Stimulated activated CD4-positive, alpha-beta T cell treated with anti-CD3 and anti-CD28 coated beads, Interleukin-1b, Interleukin-23, amount 100 ng/mL, for 24 hours (primary cell): ENCODE measurements at regions not wholly inside any gene's neighbourhood (a gene's known extent, or its start where the extent isn't known, plus 50 kb on each side); places are given as distances from the start of the nearest gene placed in this dataset.
"Not testable (repeated sequence)": the region's sequence is repeated elsewhere in the genome, so short reads cannot be mapped to it uniquely, and the experiment has no call there.

ENCODE experiments used
- DNase-seq, 4 experiments: peaks; one replicate each; pipeline ENCODE4 v3.0.0-alpha.2; 2020; ENCODE audit warnings: low read depth in 4 of 4, low spot score in 1 of 4

GRCh38 chr10:129043691-129044090 lies 423.4 kb upstream of the MGMT start:
- DNase-seq: no peak

- DNase-seq: no peak
These were observed 421.4 kb upstream of the MGMT start for GRCh38 chr10:129045599-129045998.

DNA sequence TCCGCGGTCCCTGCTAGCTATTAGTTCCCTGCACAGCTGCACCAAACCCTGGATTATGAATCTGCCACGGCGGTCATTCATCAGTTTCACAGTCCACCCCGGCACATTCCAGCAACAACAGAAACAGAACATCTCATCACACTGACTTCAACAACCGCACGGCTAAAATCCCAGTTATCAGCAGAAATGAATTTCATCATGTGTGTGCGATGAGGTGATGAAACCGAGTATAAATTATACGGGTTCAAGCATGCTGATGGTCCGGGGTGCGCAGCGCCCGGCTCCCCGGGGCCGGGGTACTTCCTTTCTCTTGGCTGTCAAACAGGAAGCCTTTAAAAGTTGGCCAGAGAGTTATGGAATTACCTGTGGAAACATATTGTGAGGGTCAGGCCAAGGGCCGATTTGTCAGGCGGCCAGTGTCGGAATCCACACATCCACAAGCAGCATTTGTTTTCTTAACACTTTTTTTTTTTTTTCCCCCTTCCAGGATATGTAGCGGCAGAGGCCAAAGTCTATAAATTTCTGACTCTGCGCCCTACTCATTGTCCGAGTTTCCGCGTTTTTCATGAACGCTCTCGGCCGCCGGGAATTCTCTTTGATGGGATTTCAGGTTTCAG lies 420.9 kb upstream of the MGMT start:
- DNase-seq: no peak

- no peak for DNase-seq
These were observed 420.1 kb upstream of the MGMT start for GRCh38 chr10:129046962-129047361.

- DNase-seq: no peak
These were observed 419.4 kb upstream of the MGMT start for GRCh38 chr10:129047600-129047999.

DNA sequence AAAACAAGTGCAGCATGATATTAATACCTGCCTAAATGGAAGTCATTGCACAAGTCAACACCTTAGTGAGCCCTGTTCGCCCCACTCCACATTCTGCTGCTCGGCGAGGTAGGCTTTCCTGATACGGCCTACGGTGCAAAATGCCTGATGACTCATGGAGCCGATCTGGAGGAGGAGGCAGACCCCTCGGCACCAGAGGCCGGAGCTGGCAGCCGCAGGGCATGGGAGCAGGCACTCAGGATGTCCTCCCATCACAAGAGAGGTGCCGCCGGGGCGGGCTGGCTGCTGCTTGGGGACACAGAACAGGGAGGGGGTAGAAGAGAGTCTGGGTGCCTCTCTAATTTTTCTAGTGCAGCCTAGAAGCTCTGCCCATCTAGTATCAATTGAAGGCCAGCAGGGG lies 418.5 kb upstream of the MGMT start:
- DNase-seq: no peak

GRCh38 chr10:129049501-129049900 lies 417.5 kb upstream of the MGMT start:
- no peak for DNase-seq

GRCh38 chr10:129055225-129055624 lies 411.8 kb upstream of the MGMT start:
- DNase-seq: no peak

DNA sequence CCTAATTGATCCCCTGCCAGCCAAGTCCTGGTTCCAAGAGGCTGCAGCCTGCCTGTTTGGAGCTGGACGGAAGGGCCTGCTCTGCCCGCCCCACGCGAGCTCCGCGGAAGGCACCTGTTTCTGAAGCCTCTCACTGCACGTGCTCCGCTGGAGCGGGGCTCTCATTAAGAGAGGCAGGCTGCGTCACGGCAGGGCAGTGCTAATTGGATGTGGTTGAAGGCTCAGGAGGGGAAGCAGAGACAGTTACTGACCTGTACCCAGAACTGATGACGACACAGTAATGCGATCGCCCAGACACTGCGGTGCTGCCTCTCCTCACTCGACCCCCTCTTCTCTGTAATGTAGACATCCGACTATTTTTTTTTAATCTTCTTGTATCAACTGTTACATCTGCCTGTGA lies 411.1 kb upstream of the MGMT start:
- no peak for DNase-seq

DNA sequence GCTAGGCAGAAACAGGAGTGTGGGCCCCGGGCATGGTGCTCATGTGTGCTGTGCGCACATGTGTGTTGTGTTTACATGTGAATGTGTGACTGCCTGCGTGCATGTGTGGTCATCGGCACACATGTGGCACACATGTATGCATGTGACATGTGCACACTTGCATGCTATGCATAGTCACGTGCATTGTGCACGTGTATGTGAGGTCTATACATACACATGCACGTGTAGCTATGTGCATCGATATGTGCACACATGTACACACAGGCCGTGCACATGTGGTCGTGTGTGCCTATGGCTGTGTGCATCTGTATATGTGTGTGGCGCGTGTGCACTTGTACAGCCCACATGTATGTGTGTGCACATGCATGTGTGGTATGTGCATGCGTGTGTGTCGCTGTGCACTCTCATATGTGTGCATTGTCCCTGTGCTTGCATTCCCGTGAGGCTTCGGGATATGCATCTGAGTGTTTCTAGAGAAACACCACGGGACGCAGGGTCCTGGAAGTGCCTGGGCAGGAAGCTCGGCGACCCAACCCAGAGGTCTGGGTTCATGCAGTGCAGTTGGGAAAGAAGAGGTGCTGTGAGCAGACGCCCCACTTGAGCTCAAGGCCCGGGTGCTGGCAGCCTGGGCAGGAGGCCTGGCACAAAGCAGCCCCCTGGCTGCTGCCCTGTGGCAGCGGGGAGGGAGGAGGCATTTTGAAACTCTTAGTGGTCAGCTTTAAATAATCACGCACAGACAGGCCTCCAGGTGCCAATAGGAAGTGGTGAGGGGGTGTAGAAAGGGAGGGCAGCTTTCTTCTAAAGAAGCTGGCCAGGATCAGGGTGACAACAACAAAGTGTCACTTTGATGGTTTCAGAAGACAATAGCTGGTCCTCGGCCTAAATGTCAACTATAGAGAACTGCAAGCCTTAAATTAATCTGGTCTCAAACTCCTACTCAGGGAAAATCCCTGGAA lies 410.0 kb upstream of the MGMT start:
- DNase-seq: no peak

DNA sequence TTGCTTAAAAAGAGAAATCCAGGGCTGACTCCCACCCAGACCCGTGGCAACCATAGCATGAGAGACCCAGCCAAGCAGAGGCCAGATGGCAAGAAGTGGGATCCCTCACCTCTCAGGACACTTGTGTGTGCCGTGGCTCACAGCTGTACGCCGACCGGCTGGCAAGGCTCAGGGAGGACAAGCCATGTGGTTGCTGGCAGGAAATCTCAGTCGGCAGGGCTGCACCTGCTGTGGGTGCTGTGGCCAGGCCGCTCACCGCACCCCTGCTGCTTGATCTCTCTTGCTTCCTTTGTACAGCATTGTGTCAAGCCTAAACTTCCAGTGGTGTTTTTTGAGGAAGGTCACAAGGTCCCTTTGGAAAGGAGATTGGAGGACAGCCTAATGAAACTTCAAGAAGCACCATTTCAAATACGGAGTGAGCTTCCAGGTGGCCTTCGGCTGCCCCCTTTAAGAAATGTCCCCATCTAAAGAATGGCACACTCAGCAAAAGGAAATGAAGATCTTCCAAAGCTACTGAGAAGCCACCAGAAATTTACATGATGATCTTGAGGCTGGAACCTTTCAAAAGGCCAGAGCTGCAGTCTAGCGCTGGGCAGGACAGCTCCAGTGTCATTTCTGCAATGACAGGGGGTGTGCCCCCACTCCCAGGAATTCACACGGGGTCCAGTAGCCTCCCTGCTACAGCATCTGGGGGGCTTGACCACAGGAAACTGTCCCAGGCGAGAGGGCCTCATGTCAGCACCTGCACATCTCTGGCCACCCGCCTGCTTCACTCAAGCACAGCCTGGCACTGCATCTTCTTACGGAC lies 409.0 kb upstream of the MGMT start:
- peak in 1 of 4 experiments; percentile 10 for DNase-seq

DNA sequence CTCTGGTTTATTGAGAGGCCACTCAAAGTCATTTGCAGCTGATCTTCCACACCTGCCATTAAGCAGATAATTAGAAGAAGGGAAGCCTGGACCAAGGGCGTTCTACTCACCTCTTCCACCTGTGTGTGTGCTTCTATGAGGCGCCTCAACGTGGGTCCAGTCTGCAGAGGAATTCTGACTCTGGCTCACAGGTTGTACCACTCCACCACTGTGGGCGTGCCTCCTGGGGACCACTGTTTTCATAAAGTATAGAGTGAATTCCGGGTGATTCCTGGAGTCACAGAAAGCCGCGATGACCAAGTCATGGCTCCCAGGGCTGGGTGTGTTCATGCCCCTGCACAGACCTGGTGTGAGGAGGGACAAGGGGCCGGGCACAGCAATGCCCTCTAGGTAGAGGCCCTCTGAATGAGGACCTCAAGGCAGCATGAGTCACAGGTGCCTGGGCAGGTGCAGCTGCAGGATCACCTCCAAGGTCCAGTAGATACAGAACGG lies 408.3 kb upstream of the MGMT start:
- no peak for DNase-seq

DNA sequence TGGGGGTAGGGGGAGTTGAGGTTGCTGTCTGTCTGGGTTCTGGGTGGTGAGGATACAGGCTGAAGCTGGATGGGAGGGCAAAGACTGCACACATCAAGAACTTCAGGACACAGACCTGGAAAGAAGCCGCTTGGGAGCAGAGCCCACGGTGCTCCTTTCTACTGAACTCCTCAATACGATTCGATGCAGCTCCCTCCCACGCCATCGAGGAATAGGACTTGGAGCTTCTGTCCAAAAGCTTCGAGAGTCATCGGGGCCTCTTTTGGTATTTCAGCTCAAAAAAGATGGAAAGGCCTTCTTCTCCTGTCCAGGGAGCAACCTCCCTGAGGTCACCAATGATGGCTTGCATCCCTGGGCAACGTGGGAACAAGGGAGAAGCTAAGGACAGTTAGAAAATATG lies 407.1 kb upstream of the MGMT start:
- DNase-seq: no peak

GRCh38 chr10:129063212-129063611 lies 403.8 kb upstream of the MGMT start:
- no peak for DNase-seq

DNA sequence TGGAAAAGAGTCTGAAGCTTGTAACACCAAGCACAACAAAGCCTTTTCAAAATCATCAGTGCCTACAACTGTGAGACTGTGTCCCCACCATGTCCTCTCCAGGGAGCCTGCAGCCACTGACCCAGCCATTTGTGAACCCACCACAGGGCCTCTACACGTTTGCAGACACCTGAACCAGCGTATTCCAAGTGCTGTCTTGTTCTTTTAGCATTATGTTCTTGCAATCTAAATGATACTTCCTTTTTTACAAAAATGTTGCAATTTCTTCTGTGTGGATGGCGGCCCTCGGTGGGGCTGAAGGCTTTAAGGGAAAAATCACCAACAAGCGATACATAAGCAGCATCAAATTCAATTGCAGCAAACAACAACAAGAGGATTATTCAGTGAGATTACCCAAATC lies 403.2 kb upstream of the MGMT start:
- DNase-seq: no peak

DNA sequence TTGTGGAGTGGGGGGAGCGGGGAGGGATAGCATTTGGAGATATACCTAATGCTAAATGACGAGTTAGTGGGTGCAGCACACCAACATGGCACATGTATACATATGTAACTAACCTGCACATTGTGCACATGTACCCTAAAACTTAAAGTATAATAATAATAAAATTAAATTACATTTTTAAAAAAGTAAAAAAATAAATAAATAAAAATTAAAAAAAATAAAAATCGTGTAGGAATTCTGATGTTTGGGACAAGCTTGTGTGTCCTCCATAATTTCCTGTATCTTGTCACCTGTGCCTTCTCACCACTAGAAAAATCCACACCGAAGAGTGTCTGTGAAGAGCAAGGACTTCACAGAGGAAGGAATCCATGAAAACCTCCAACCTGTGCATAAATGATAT lies 400.5 kb upstream of the MGMT start:
- not testable (repeated sequence) for DNase-seq

GRCh38 chr10:129071411-129071810 lies 395.6 kb upstream of the MGMT start:
- DNase-seq: not testable (repeated sequence)

- no peak for DNase-seq
These were observed 392.1 kb upstream of the MGMT start for GRCh38 chr10:129074939-129075338.

- no peak for DNase-seq
These were observed 391.5 kb upstream of the MGMT start for GRCh38 chr10:129075508-129075907.

GRCh38 chr10:129075927-129076326 lies 391.1 kb upstream of the MGMT start:
- no peak for DNase-seq

DNA sequence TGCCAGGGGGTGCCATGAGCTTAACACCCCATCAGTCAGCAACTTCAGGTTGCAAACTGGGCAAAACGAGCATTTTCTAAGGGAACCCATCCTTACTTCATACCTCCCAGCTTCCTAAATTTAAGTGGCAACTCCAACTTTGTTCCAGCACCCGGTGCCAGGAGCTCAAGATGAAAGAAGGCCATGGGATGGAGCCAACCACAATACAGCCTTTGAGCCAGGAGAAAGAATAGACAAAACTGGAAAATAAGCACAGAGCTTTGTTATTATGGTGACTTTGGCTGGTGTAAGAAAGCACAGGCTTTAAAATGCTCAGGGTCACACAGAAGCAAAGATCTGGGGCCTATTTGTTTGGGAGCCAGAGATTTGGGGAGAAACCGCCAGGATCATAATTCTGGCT lies 388.7 kb upstream of the MGMT start:
- DNase-seq: no peak

GRCh38 chr10:129078746-129079145 lies 388.3 kb upstream of the MGMT start:
- no peak for DNase-seq
